ENCODE measurements at regions not wholly inside any gene's neighbourhood (a gene's known extent, or its start where the extent isn't known, plus 50 kb on each side); places are given as distances from the start of the nearest gene placed in this dataset.

GRCh38 chr1:218735436-218736032 lies 390.4 kb downstream of the TGFB2 start:
- Mint-ChIP-seq H3K9me3 (no peaks in the 10 kb centered on the region), H3K27me3 (no peaks in the 10 kb centered on the region), H3K27ac (no peak overlapping the region), H3K4me3 (no peak overlapping the region), H3K4me1 (ENCODE audit: low read depth) (no peaks in the 10 kb centered on the region), H3K36me3 (ENCODE audit: low read depth) (no peaks in the 10 kb centered on the region)
- no peak for TF ChIP-seq CTCF (IDR thresholded peaks at IDR 0.05)
- ATAC-seq = no peak
- POLR2A ChIA-PET = no interaction called here
- intact Hi-C loops (cut with micrococcal nuclease) = no loop called here
- no peak for DNase-seq
- CTCF ChIA-PET = interaction anchor here (0.6 to 1.0 kb wide), 2 partner anchors 10 to 109 kb away, joined by 3 read pairs; no protein-coding TSS in a partner anchor

GRCh38 chr1:218739426-218739825 lies 394.3 kb downstream of the TGFB2 start:
- Mint-ChIP-seq H3K9me3 (no peaks in the 10 kb centered on the region), H3K27me3 (peaks cover 2% of the 10 kb centered on the region), H3K4me1 (ENCODE audit: low read depth) (no peaks in the 10 kb centered on the region), H3K4me3 (no peak overlapping the region), H3K27ac (no peak overlapping the region), H3K36me3 (ENCODE audit: low read depth) (no peaks in the 10 kb centered on the region)
- ATAC-seq (no peak), DNase-seq (no peak)
- POLR2A ChIA-PET = no interaction called here
- intact Hi-C loops (cut with micrococcal nuclease) = no loop called here
- CTCF ChIA-PET = no interaction called here
- no peak for TF ChIP-seq CTCF (IDR thresholded peaks at IDR 0.05)

GRCh38 chr1:218741852-218742251 lies 396.7 kb downstream of the TGFB2 start:
- H3K36me3 Mint-ChIP-seq (ENCODE audit: low read depth) = no peaks in the 10 kb centered on the region
- ChIA-PET CTCF (no interaction called here), POLR2A (interaction anchor here (0.6 kb wide), 1 partner anchor 331 kb away, joined by 3 read pairs; no protein-coding TSS in a partner anchor)
- DNase-seq (no peak), ATAC-seq (no peak)
- H3K9me3 Mint-ChIP-seq = no peaks in the 10 kb centered on the region
- intact Hi-C loops (cut with micrococcal nuclease) = no loop called here
- peaks cover 2% of the 10 kb centered on the region for H3K27me3 Mint-ChIP-seq
- H3K4me3 Mint-ChIP-seq = no peak overlapping the region
- H3K27ac Mint-ChIP-seq = no peak overlapping the region
- no peaks in the 10 kb centered on the region for H3K4me1 Mint-ChIP-seq (ENCODE audit: low read depth)
- TF ChIP-seq CTCF (IDR thresholded peaks at IDR 0.05) = no peak

- Mint-ChIP-seq H3K4me1 (ENCODE audit: low read depth) (no peaks in the 10 kb centered on the region), H3K36me3 (ENCODE audit: low read depth) (no peaks in the 10 kb centered on the region), H3K4me3 (no peak overlapping the region), H3K27me3 (peaks cover 2% of the 10 kb centered on the region), H3K27ac (no peak overlapping the region), H3K9me3 (no peaks in the 10 kb centered on the region)
- intact Hi-C loops (cut with micrococcal nuclease) = no loop called here
- DNase-seq = no peak
- CTCF ChIA-PET = no interaction called here
- POLR2A ChIA-PET = no interaction called here
- ATAC-seq = no peak
- no peak for TF ChIP-seq CTCF (IDR thresholded peaks at IDR 0.05)
These were observed 397.5 kb downstream of the TGFB2 start for GRCh38 chr1:218742467-218743262.

GRCh38 chr1:218743861-218744505 lies 398.8 kb downstream of the TGFB2 start:
- Mint-ChIP-seq H3K9me3 (no peaks in the 10 kb centered on the region), H3K4me1 (ENCODE audit: low read depth) (no peaks in the 10 kb centered on the region), H3K27ac (no peak overlapping the region), H3K4me3 (no peak overlapping the region), H3K36me3 (ENCODE audit: low read depth) (no peaks in the 10 kb centered on the region), H3K27me3 (peaks cover 2% of the 10 kb centered on the region)
- intact Hi-C loops (cut with micrococcal nuclease) = no loop called here
- ChIA-PET CTCF (no interaction called here), POLR2A (no interaction called here)
- no peak for ATAC-seq
- no peak for TF ChIP-seq CTCF (IDR thresholded peaks at IDR 0.05)
- DNase-seq = no peak

All from activated CD8-positive, alpha-beta T cell treated with anti-CD3 and anti-CD28 coated beads for 36 hours (primary cell).